ENCODE measurements at regions not wholly inside any gene's neighbourhood (a gene's known extent, or its start where the extent isn't known, plus 50 kb on each side); places are given as distances from the start of the nearest gene placed in this dataset.

- no peak for TF ChIP-seq CTCF (IDR thresholded peaks at IDR 0.05)
- ATAC-seq: no peak
- no peaks in the 10 kb centered on the region for H3K9me3 ChIP-seq
- no peak overlapping the region for H3K27ac ChIP-seq
- H3K4me3 ChIP-seq: no peak overlapping the region
- H3K36me3 ChIP-seq: no peaks in the 10 kb centered on the region
- H3K4me1 ChIP-seq: peaks cover 13% of the 10 kb centered on the region
- peaks cover 22% of the 10 kb centered on the region for H3K27me3 ChIP-seq (ENCODE audit: low read depth)
- intact Hi-C loops (cut with DNase I): no loop called here
- DNase-seq: no peak
These were observed 205.8 kb upstream of the NFE2L3 start for GRCh38 chr7:25946181-25946580.

GRCh38 chr7:25947669-25948516 lies 204.1 kb upstream of the NFE2L3 start:
- no peaks in the 10 kb centered on the region for H3K36me3 ChIP-seq
- DNase-seq: no peak
- intact Hi-C loops (cut with DNase I): no loop called here

GRCh38 chr7:25949736-25950487 lies 202.1 kb upstream of the NFE2L3 start:
- intact Hi-C loops (cut with DNase I): no loop called here
- ATAC-seq (peak in 1 of 2 donors; percentile 28), DNase-seq (no peak)
- H3K27me3 ChIP-seq (ENCODE audit: low read depth): peaks cover 22% of the 10 kb centered on the region
- peaks cover 13% of the 10 kb centered on the region for H3K4me1 ChIP-seq
- peak overlapping the region; percentile 76 for H3K4me3 ChIP-seq
- no peaks in the 10 kb centered on the region for H3K36me3 ChIP-seq
- no peak for TF ChIP-seq CTCF (IDR thresholded peaks at IDR 0.05)
- peak overlapping the region; percentile 68 for H3K27ac ChIP-seq
- H3K9me3 ChIP-seq: no peaks in the 10 kb centered on the region

More at GRCh38 chr7:25947669-25948516, 204.1 kb upstream of the NFE2L3 start:
- peaks cover 22% of the 10 kb centered on the region for H3K27me3 ChIP-seq (ENCODE audit: low read depth)
- H3K27ac ChIP-seq: no peak overlapping the region
- H3K4me3 ChIP-seq: no peak overlapping the region
- no peaks in the 10 kb centered on the region for H3K9me3 ChIP-seq
- no peak for TF ChIP-seq CTCF (IDR thresholded peaks at IDR 0.05)
- peaks cover 13% of the 10 kb centered on the region for H3K4me1 ChIP-seq
- no peak for ATAC-seq

- Histone ChIP-seq H3K27me3 (ENCODE audit: low read depth) (peaks cover 18% of the 10 kb centered on the region), H3K4me1 (peaks cover 13% of the 10 kb centered on the region), H3K4me3 (peak overlapping the region; percentile 76), H3K9me3 (no peaks in the 10 kb centered on the region), H3K36me3 (no peaks in the 10 kb centered on the region), H3K27ac (peak overlapping the region; percentile 68)
- no peak for TF ChIP-seq CTCF (IDR thresholded peaks at IDR 0.05)
- peak; percentile 97 for ATAC-seq
- DNase-seq: peak; percentile 96
- intact Hi-C loops (cut with DNase I): no loop called here
These were observed 201.2 kb upstream of the NFE2L3 start for GRCh38 chr7:25950488-25951413.

Measured in lower lobe of right lung (tissue), 2 donors.